Activated CD4-positive, alpha-beta T cell treated with anti-CD3 and anti-CD28 coated beads, Interleukin-2, amount 10 ng/mL, durations not matched to agents 7 days and 5 days (primary cell): ENCODE measurements at regions not wholly inside any gene's neighbourhood (a gene's known extent, or its start where the extent isn't known, plus 50 kb on each side); places are given as distances from the start of the nearest gene placed in this dataset.
"Not testable (repeated sequence)": the region's sequence is repeated elsewhere in the genome, so short reads cannot be mapped to it uniquely, and the experiment has no call there.

ENCODE experiments used
- CTCF ChIA-PET: fragments of 350-600 bp; sonication (Branson Sonifier 250); formaldehyde crosslinking; loops from one replicate; lab custom pipeline; 2021; ENCODE audit warnings: antibody characterized with exemption; lab: Charles Lee
- POLR2A ChIA-PET: fragments of 350-600 bp; sonication (Branson Sonifier 250); formaldehyde crosslinking; loops from one replicate; lab custom pipeline; 2021; ENCODE audit warnings: antibody characterized with exemption; lab: Charles Lee
- DNase-seq: peaks from one replicate; pipeline ENCODE4 v3.0.0-alpha.2; 2020
- H3K27ac Mint-ChIP-seq: one replicate; pipeline ENCODE4 v1.8.0; 2021; ENCODE audit warnings: mild to moderate bottlenecking, moderate library complexity, mixed read lengths
- H3K27me3 Mint-ChIP-seq: one replicate; pipeline ENCODE4 v1.8.0; 2021; ENCODE audit warnings: mixed read lengths
- H3K36me3 Mint-ChIP-seq: one replicate; pipeline ENCODE4 v1.8.0; 2021; ENCODE audit warnings: low read depth, mixed read lengths
- H3K4me1 Mint-ChIP-seq: one replicate; pipeline ENCODE4 v1.8.0; 2021; ENCODE audit warnings: mixed read lengths
- H3K4me3 Mint-ChIP-seq: one replicate; pipeline ENCODE4 v1.8.0; 2021; ENCODE audit warnings: mild to moderate bottlenecking, moderate library complexity, mixed read lengths
- H3K9me3 Mint-ChIP-seq: one replicate; pipeline ENCODE4 v1.8.0; 2021; ENCODE audit warnings: mixed read lengths

DNA sequence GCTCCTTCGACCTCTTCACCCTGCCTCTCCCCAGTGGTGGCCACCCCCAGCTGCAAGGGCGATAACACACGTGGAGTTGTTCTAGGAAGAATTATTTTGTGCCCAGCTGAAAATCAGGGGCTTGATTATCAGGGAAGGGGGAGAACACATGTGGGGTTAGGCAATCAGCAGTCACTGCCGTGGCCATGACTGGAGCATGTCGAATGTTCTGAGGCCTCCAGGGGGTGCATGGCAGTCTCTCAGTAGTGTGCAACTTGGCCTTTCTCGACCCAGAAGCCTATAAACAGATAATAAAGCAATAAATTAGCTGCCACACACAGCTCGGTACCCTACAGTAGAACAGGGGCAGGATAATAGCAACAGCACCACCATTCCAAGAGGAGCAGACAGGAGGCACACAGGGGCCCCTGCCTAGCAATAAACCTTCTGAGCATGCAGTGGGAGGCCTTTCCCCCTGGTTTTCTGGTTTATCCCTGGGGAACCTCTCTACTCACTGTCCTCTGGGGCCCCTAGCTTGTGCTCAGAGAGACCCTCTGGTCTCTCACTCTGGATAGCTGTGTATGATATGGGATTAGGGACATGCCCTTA, 308.2 kb upstream of the PLGLB2 start:
- CTCF ChIA-PET, H3K4me3 Mint-ChIP-seq, H3K36me3 Mint-ChIP-seq, POLR2A ChIA-PET, DNase-seq, H3K27me3 Mint-ChIP-seq, H3K27ac Mint-ChIP-seq, H3K9me3 Mint-ChIP-seq: not testable (repeated sequence)
- peaks cover 20% of the 10 kb centered on the region for H3K4me1 Mint-ChIP-seq

DNA sequence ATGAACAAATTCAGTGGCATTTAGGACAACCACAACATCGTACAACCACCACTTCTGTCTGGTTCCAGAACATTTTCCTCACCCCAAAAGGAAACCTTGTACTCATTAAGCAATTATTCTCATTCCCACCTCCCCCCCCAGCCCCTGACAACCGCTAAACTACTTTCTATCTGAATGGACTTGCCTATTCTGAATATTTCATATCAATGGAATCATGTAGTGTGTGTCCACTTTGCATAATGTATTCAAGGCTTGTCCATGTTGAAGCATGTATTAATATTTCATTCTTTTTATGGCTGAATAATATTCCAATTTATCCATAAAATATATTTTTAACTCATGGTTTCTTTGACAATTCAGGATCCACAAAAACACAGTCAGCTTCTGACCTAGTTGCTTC, 307.2 kb upstream of the PLGLB2 start:
- H3K27me3 Mint-ChIP-seq, H3K27ac Mint-ChIP-seq, DNase-seq, H3K4me3 Mint-ChIP-seq, H3K9me3 Mint-ChIP-seq, H3K36me3 Mint-ChIP-seq, POLR2A ChIA-PET, CTCF ChIA-PET: not testable (repeated sequence)
- peaks cover 22% of the 10 kb centered on the region for H3K4me1 Mint-ChIP-seq

DNA sequence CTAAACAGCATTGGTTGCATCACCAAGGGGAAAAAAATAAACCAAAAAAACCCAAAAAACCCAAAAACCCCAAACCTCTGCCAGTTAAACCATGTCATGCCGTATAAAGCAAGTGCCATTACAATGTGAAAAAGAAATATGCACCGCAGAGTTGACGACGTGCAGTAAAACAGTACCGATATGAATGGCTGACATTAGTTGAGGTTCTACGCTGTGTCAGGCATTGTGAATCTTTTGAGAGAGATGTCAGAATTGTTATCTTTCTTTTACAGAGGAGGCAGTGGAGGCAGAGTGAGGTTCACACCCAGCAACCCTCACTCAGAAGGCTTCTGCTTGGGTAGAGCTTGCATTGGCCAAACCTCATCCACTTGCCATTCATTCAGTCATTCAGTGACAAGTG, 306.5 kb upstream of the PLGLB2 start:
- H3K36me3 Mint-ChIP-seq, POLR2A ChIA-PET, H3K27ac Mint-ChIP-seq, DNase-seq, CTCF ChIA-PET, H3K27me3 Mint-ChIP-seq, H3K4me3 Mint-ChIP-seq, H3K9me3 Mint-ChIP-seq: not testable (repeated sequence)
- peaks cover 24% of the 10 kb centered on the region for H3K4me1 Mint-ChIP-seq

DNA sequence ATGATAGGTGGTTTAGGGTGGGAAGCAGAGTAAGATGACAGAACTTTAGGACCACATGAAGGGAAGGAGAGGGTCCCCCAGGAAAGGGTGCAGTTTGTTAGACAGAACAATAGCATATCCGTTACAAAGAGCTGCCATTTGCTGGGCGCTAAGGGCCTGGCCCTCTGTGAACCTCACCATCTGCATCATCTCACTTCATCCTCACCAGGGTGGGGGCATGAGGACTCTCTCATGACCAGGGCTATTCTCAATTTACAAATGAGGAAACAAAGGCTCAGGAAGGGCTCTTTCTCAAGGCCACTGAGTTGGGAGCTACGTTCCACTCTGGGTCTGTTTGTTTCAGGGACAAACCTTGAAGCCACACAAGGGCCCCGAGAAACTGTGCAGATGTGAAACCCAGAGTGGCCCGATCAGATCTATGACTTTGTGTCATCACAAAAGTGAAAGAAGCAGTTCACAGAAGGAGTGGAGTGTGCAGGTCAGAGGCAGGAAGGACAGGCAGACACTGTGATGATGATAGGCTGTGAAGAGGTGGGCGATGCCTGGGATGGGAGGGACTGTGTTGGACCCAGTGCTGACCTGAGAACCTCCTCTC, 304.8 kb upstream of the PLGLB2 start:
- peak; percentile 22 for DNase-seq
- POLR2A ChIA-PET, CTCF ChIA-PET, H3K36me3 Mint-ChIP-seq, H3K9me3 Mint-ChIP-seq, H3K4me3 Mint-ChIP-seq, H3K27me3 Mint-ChIP-seq: not testable (repeated sequence)
- Mint-ChIP-seq H3K27ac (peak overlapping the region; percentile 68), H3K4me1 (peaks cover 24% of the 10 kb centered on the region)

DNA sequence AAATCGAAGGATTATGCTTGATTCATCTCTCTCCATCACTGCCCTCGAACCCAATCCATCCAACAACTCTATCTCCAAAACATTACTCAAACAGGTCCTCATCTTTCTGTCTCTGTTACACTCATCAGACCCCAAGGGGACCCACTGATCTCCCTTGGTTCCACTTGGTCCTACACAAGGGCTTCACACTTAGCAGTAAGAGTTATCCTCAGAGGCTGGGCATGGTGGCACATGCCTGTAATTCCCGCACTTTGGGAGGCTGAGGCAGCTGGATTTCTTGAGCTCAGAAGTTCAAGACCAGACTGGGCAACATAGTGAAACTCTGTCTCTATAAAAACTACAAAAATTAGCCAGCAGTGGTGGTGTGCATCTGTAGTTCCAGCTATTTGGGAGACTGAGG, 302.9 kb upstream of the PLGLB2 start:
- CTCF ChIA-PET, DNase-seq, H3K27ac Mint-ChIP-seq, POLR2A ChIA-PET, H3K9me3 Mint-ChIP-seq, H3K27me3 Mint-ChIP-seq, H3K36me3 Mint-ChIP-seq, H3K4me3 Mint-ChIP-seq: not testable (repeated sequence)
- peaks cover 24% of the 10 kb centered on the region for H3K4me1 Mint-ChIP-seq

DNA sequence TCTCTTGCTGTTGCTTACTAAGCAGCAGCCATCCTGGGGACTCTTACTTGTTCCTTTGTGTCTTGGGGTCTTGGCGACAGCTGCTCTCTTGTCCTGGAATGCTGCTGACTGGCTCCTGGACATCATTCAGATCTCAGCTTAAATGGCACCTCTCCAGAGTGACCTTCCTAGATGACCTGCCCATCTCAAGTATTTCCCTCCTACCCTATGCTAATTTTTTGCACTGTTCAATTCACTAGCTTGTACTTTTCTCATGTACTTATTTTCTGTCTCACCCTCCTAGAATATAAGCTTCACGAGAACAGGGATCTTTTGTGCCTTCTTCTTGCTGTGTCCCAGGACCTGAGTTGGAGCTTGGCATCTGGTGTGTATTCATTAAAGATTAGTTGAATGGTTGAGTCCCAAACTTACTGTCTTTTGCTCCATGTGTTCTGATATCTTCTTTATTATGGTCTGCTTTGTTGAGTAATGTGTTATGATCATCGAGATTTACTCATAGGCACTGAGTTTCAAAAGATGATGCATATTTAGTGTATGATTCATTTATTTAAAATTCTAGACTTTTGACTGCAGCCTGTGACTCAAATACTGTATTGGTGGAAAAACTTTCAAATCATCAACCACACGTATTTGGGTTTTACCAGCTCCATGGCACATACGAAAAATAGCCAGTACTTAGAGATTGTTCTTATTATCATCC, 302.1 kb upstream of the PLGLB2 start:
- H3K27me3 Mint-ChIP-seq, H3K27ac Mint-ChIP-seq, CTCF ChIA-PET, H3K36me3 Mint-ChIP-seq, H3K9me3 Mint-ChIP-seq, POLR2A ChIA-PET, DNase-seq, H3K4me3 Mint-ChIP-seq: not testable (repeated sequence)
- peaks cover 24% of the 10 kb centered on the region for H3K4me1 Mint-ChIP-seq

DNA sequence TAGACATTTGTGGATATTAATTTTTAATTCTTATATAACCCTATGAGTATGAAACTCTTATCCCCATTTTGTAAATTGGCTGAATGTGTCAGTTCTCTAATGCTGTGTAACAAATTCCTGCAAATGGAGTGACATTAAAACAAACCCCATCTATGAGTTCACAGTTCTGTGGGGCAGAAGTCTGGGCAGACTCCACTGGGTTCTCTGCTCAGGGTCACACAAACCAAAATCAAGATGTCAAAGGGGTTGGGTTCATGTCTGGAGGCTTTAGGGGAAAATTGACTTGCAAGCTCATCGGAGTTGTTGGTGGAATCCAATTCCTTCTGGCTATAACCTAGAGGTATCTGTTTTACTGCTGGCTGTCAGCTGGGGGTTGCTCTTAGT, 301.6 kb upstream of the PLGLB2 start:
- H3K4me1 Mint-ChIP-seq = peaks cover 22% of the 10 kb centered on the region
- H3K27ac Mint-ChIP-seq, DNase-seq, H3K4me3 Mint-ChIP-seq, CTCF ChIA-PET, H3K36me3 Mint-ChIP-seq, POLR2A ChIA-PET, H3K27me3 Mint-ChIP-seq, H3K9me3 Mint-ChIP-seq: not testable (repeated sequence)

DNA sequence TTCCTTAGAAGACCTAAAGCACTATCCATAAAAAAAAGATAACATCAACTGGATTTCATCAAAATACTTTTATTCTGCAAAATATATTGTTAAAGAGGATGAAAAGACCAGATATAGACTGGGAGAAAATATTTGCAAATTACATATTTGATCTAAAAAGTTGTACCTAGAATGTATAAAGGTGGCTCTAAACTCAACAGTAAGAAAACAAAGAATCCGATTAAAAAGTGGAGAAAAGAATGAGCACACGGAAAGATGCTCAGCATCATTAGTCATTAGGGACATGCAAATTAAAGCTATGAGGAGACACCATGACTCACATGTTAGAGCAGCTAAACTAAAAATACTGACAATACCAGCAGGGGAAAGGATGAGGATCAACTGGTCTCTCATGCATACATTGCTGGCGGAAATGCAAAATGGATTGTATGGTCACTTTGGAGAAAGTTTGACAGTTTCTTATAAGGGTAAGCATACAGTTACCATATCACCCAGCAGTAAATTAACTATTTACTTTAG, 298.4 kb upstream of the PLGLB2 start:
- DNase-seq, H3K9me3 Mint-ChIP-seq, H3K27ac Mint-ChIP-seq, H3K27me3 Mint-ChIP-seq, CTCF ChIA-PET, H3K4me3 Mint-ChIP-seq, POLR2A ChIA-PET, H3K36me3 Mint-ChIP-seq: not testable (repeated sequence)
- H3K4me1 Mint-ChIP-seq = peaks cover 15% of the 10 kb centered on the region

DNA sequence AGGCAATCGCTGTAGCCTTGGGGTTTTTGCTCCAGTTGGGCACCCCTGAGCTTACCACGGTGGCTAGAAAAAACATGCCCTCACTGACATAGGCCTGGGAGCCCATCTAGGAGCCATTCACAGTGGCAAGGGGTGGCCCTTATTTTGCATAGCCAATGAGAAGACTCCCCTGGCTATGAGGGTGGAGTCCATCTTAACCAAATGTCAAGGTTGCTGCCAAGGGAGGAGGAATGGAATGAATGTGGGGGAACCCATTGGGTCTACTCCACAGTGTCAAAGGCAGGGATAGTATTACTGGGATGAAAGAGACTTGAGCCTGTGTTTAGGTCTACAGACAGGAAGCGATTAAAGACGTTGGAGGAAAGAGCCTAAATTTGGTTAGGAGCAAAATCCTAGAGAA, 295.7 kb upstream of the PLGLB2 start:
- H3K9me3 Mint-ChIP-seq, H3K36me3 Mint-ChIP-seq, H3K4me1 Mint-ChIP-seq, DNase-seq, POLR2A ChIA-PET, H3K27me3 Mint-ChIP-seq, CTCF ChIA-PET, H3K27ac Mint-ChIP-seq, H3K4me3 Mint-ChIP-seq: not testable (repeated sequence)

DNA sequence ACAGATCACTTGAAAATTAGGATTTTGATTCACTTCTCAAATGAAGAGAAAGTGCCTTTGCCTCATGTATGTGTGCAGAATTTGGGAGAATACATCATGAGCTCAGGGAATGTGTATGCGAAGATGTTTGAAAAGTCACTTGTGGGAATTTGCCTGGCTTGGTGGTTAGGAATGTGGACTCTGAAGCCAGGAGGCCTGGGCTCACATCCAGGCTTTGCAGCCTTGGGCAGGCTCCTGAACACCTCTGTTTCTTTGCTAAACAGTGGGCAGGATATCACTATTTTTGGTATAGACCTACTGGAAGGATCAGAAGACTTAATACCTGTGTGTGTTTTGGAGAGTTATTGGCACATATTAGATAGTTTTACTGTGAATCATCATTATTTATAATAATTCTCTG, 295.0 kb upstream of the PLGLB2 start:
- H3K27me3 Mint-ChIP-seq, H3K4me3 Mint-ChIP-seq, H3K9me3 Mint-ChIP-seq, POLR2A ChIA-PET, CTCF ChIA-PET, DNase-seq, H3K36me3 Mint-ChIP-seq, H3K4me1 Mint-ChIP-seq, H3K27ac Mint-ChIP-seq: not testable (repeated sequence)

DNA sequence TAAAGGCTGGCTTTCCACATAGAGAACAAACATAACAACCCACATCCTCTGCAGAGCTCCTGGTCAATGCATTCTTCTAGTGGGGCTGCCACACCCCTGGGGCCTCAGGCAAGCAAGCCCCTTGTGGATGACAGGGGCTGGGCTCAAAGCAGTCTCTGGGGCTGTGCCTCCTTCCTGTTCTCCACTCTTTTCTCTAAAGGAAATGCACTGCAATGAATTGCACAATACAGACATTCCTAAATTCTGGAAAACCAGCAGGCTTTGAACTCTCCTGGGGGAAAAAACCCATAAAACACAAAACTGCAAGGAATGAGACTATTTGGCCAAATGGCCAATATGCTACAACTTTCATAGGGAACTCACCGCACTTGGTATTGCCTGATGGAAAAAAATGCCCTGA, 293.9 kb upstream of the PLGLB2 start:
- CTCF ChIA-PET, H3K27ac Mint-ChIP-seq: not testable (repeated sequence)

DNA sequence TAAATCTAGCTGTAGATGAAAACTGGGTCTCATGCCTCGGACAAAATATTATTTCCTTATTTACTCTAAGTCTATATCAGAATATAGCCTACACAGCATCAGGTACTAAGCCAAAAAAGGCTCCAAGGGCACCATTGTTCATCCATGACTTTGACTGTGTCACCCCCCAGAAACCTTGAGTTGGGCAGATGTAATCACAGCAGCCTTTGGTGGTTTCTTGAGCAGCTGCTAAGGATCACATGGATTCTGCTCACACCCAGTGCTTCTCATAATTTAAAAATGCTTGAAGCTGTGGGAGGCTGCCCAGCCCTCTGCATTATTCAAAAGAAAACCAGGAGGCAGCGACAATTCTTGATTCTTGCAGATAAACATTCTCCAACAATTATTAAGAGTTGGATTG, 293.5 kb upstream of the PLGLB2 start:
- POLR2A ChIA-PET, H3K27ac Mint-ChIP-seq, H3K36me3 Mint-ChIP-seq, CTCF ChIA-PET, H3K27me3 Mint-ChIP-seq, H3K4me3 Mint-ChIP-seq, H3K9me3 Mint-ChIP-seq, DNase-seq: not testable (repeated sequence)
- H3K4me1 Mint-ChIP-seq = peaks cover 19% of the 10 kb centered on the region

More for the DNA sequence above, 293.9 kb upstream of the PLGLB2 start:
- peaks cover 17% of the 10 kb centered on the region for H3K4me1 Mint-ChIP-seq
- H3K27me3 Mint-ChIP-seq, POLR2A ChIA-PET, H3K9me3 Mint-ChIP-seq, H3K36me3 Mint-ChIP-seq, DNase-seq, H3K4me3 Mint-ChIP-seq: not testable (repeated sequence)

DNA sequence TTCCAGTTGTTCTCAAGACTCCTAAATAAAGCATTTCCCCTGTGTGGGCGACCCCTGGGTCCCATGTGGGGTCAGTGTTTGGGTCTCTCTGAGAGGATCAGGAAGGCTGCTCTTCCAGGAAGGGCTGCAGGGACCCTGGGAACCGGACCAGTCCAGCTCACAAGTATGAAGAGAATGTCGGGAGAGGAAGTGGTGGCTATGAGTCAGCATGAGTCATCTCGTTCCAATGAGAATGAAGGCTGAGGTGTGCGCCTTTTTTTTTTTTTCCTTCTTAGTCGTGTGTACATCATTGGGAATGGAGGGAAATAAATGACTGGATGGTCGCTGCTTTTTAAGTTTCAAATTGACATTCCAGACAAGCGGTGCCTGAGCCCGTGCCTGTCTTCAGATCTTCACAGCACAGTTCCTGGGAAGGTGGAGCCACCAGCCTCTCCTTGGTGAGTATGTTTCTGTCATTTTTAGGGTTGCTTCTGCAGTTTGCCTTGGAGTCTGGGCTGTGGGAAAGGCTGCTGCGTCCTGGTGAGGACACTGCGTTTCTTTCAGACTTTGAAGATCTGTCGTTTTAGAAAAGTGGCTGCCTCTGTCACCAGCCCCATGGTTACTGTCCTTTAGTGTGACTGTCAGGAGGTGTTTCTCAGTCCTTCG, 292.6 kb upstream of the PLGLB2 start:
- H3K9me3 Mint-ChIP-seq, DNase-seq, POLR2A ChIA-PET, H3K36me3 Mint-ChIP-seq, CTCF ChIA-PET, H3K27me3 Mint-ChIP-seq: not testable (repeated sequence)
- H3K4me3 Mint-ChIP-seq = peak overlapping the region; percentile 69
- H3K27ac Mint-ChIP-seq = peak overlapping the region; percentile 76
- H3K4me1 Mint-ChIP-seq = peaks cover 20% of the 10 kb centered on the region
